ENCODE measurements at regions not wholly inside any gene's neighbourhood (a gene's known extent, or its start where the extent isn't known, plus 50 kb on each side); places are given as distances from the start of the nearest gene placed in this dataset.

- 44% methylated on average over 5 of the region's 5 CpGs for WGBS (ENCODE audit: insufficient coverage, low coverage, low lambda C conversion rate, missing lambda C conversion rate)
- ATAC-seq = no peak
- Histone ChIP-seq H3K4me1 (no peaks in the 10 kb centered on the region), H3K27me3 (no peaks in the 10 kb centered on the region), H3K4me3 (no peak overlapping the region), H3K36me3 (no peaks in the 10 kb centered on the region), H3K9me3 (no peaks in the 10 kb centered on the region), H3K27ac (no peak overlapping the region)
- intact Hi-C loops (cut with DNase I) = no loop called here
- TF ChIP-seq CTCF (IDR thresholded peaks at IDR 0.05) (no peak), POLR2A (IDR thresholded peaks at IDR 0.05) (no peak)
- DNase-seq = no peak
These were observed 468.1 kb downstream of the PRKD1 start for GRCh38 chr14:29459531-29459930.

- Histone ChIP-seq H3K36me3 (no peaks in the 10 kb centered on the region), H3K4me3 (no peak overlapping the region), H3K9me3 (no peaks in the 10 kb centered on the region), H3K4me1 (no peaks in the 10 kb centered on the region), H3K27me3 (no peaks in the 10 kb centered on the region), H3K27ac (no peak overlapping the region)
- no peak for TF ChIP-seq POLR2A (IDR thresholded peaks at IDR 0.05)
- TF ChIP-seq CTCF (IDR thresholded peaks at IDR 0.05) = no peak
- no peak for DNase-seq
- ATAC-seq = no peak
- intact Hi-C loops (cut with DNase I) = no loop called here
- 49% methylated on average over 4 of the region's 4 CpGs for WGBS (ENCODE audit: insufficient coverage, low coverage, low lambda C conversion rate, missing lambda C conversion rate)
These were observed 467.6 kb downstream of the PRKD1 start for GRCh38 chr14:29459969-29460560.

GRCh38 chr14:29461101-29461500 is 466.5 kb downstream of the PRKD1 start:
- H3K27ac ChIP-seq = no peak overlapping the region
- WGBS (ENCODE audit: insufficient coverage, low coverage, low lambda C conversion rate, missing lambda C conversion rate) = 60% methylated on average over 6 of the region's 6 CpGs

GRCh38 chr14:29461506-29461905 is 466.1 kb downstream of the PRKD1 start:
- no peaks in the 10 kb centered on the region for H3K27me3 ChIP-seq
- intact Hi-C loops (cut with DNase I) = no loop called here
- H3K27ac ChIP-seq = no peak overlapping the region
- no peaks in the 10 kb centered on the region for H3K4me1 ChIP-seq
- DNase-seq (no peak), ATAC-seq (no peak)
- no peak overlapping the region for H3K4me3 ChIP-seq
- no peak for TF ChIP-seq CTCF (IDR thresholded peaks at IDR 0.05)
- TF ChIP-seq POLR2A (IDR thresholded peaks at IDR 0.05) = no peak
- no peaks in the 10 kb centered on the region for H3K36me3 ChIP-seq
- WGBS (ENCODE audit: insufficient coverage, low coverage, low lambda C conversion rate, missing lambda C conversion rate) = 0% methylated on average over 1 of the region's 1 CpG
- H3K9me3 ChIP-seq = no peaks in the 10 kb centered on the region

More at GRCh38 chr14:29461101-29461500, 466.5 kb downstream of the PRKD1 start:
- H3K27me3 ChIP-seq = no peaks in the 10 kb centered on the region
- TF ChIP-seq POLR2A (IDR thresholded peaks at IDR 0.05) = no peak
- TF ChIP-seq CTCF (IDR thresholded peaks at IDR 0.05) = no peak
- H3K4me3 ChIP-seq = no peak overlapping the region
- ATAC-seq = no peak
- H3K36me3 ChIP-seq = no peaks in the 10 kb centered on the region
- no peaks in the 10 kb centered on the region for H3K4me1 ChIP-seq
- DNase-seq = no peak
- H3K9me3 ChIP-seq = no peaks in the 10 kb centered on the region
- intact Hi-C loops (cut with DNase I) = no loop called here

GRCh38 chr14:29462321-29462720 is 465.3 kb downstream of the PRKD1 start:
- Histone ChIP-seq H3K27ac (no peak overlapping the region), H3K27me3 (no peaks in the 10 kb centered on the region), H3K4me3 (no peak overlapping the region), H3K4me1 (no peaks in the 10 kb centered on the region), H3K9me3 (no peaks in the 10 kb centered on the region), H3K36me3 (no peaks in the 10 kb centered on the region)
- intact Hi-C loops (cut with DNase I) = no loop called here
- WGBS (ENCODE audit: insufficient coverage, low coverage, low lambda C conversion rate, missing lambda C conversion rate) = 50% methylated on average over 1 of the region's 1 CpG
- DNase-seq (no peak), ATAC-seq (no peak)
- no peak for TF ChIP-seq POLR2A (IDR thresholded peaks at IDR 0.05)
- no peak for TF ChIP-seq CTCF (IDR thresholded peaks at IDR 0.05)
